Endothelial cell of umbilical vein (primary cell): ENCODE measurements at regions not wholly inside any gene's neighbourhood (a gene's known extent, or its start where the extent isn't known, plus 50 kb on each side); places are given as distances from the start of the nearest gene placed in this dataset.

ENCODE experiments used
- BruUV-seq: library from RNA; stranded (reverse); fragments of 400-500 nt; replicated peaks from 2 replicates; lab custom pipeline; 2021; lab: Mats Ljungman, UMichigan
- CTCF ChIA-PET: fragments of 300-600, 350-600 bp; sonication (Branson Sonifier 250); formaldehyde crosslinking; loops from one replicate; lab custom pipeline; 2021; ENCODE audit warnings: antibody characterized with exemption, inconsistent platforms; lab: Charles Lee
- POLR2A ChIA-PET: fragments of 300-600, 350-600 bp; sonication (Branson Sonifier 250); formaldehyde crosslinking; loops from one replicate; lab custom pipeline; 2021; ENCODE audit warnings: antibody characterized with exemption, inconsistent platforms; lab: Charles Lee
- DNase-seq: peaks from one replicate; pipeline ENCODE4 v3.0.0-alpha.2; 2011; ENCODE audit warnings: low read depth, low spot score
- FAIRE-seq: peaks from 2 replicates; lab custom pipeline; 2011; peaks lifted over from hg19 to GRCh38; lab: Jason Lieb, UNC
- H2AFZ ChIP-seq: 2 replicates; pipeline ENCODE4 v1.6.0; 2012; ENCODE audit warnings: low read depth, low read length, control low read depth, inconsistent platforms
- H3K27ac ChIP-seq: 2 replicates; pipeline ENCODE4 v1.5.1; 2011; ENCODE audit warnings: low read depth, mild to moderate bottlenecking, control low read depth, low read length, moderate library complexity; ENCODE audit not compliant: insufficient read depth
- H3K27me3 ChIP-seq, 2 experiments: 2 replicates each; pipeline versions ENCODE4 v1.6.0 to v1.6.1; 2011; ENCODE audit warnings: low read length in 2 of 2, mixed read lengths in 1 of 2; ENCODE audit not compliant: control insufficient read depth in 2 of 2, insufficient read depth in 2 of 2
- H3K36me3 ChIP-seq, 2 experiments: 2 replicates in 1 of 2; 3 replicates in 1 of 2; pipeline ENCODE4 v1.5.1; 2011; ENCODE audit warnings: low read length in 2 of 2, mild to moderate bottlenecking in 1 of 2, moderate library complexity in 1 of 2; ENCODE audit not compliant: control insufficient read depth in 2 of 2, insufficient read depth in 2 of 2; ENCODE audit errors: extremely low read depth in 1 of 2
- H3K4me1 ChIP-seq: 3 replicates; pipeline ENCODE4 v1.5.1; 2011; ENCODE audit warnings: mild to moderate bottlenecking, low read length; ENCODE audit not compliant: control insufficient read depth, insufficient read depth; ENCODE audit errors: extremely low read depth
- H3K4me2 ChIP-seq: 2 replicates; pipeline ENCODE4 v1.6.1; 2011; ENCODE audit warnings: low read length, control low read depth, mixed read lengths; ENCODE audit not compliant: insufficient read depth
- H3K4me3 ChIP-seq, 3 experiments: fragments of 200-600 bp in 1 of 3; sonication (generic), shearing (Covaris generic) in 1 of 3; replicated peaks in 1 of 3; 2 replicates each; pipeline ENCODE4 v1.5.1; 2011 to 2016; ENCODE audit warnings: control low read depth in 3 of 3, low read length in 3 of 3, mild to moderate bottlenecking in 2 of 3, inconsistent platforms in 1 of 3, low read depth in 1 of 3, moderate library complexity in 1 of 3; ENCODE audit not compliant: insufficient read depth in 1 of 3
- H3K79me2 ChIP-seq: 2 replicates; pipeline ENCODE4 v1.6.0; 2012; ENCODE audit warnings: low read length, inconsistent platforms; ENCODE audit not compliant: control insufficient read depth, insufficient read depth
- H3K9ac ChIP-seq: replicated peaks from 2 replicates; pipeline ENCODE3; 2011; ENCODE audit warnings: low read length, control low read depth; ENCODE audit not compliant: insufficient read depth; ENCODE audit errors: extremely low read depth
- H3K9me1 ChIP-seq: replicated peaks from 3 replicates; pipeline ENCODE4 v1.6.0; 2011; ENCODE audit warnings: mild to moderate bottlenecking, low read length; ENCODE audit not compliant: control insufficient read depth, insufficient read depth; ENCODE audit errors: extremely low read depth
- H3K9me3 ChIP-seq: replicated peaks from 2 replicates; pipeline ENCODE4 v1.5.1; 2012; ENCODE audit warnings: low read length, inconsistent platforms; ENCODE audit not compliant: control insufficient read depth, insufficient read depth
- H4K20me1 ChIP-seq: replicated peaks from 2 replicates; pipeline ENCODE3; 2011; ENCODE audit warnings: mild to moderate bottlenecking, low read length; ENCODE audit not compliant: control insufficient read depth, insufficient read depth; ENCODE audit errors: extremely low read depth
- EZH2 ChIP-seq: IDR thresholded peaks from 2 replicates; pipeline ENCODE4 v1.6.1; 2012; ENCODE audit warnings: borderline replicate concordance, low read depth, mild to moderate bottlenecking, moderate library complexity, low read length, inconsistent platforms; ENCODE audit not compliant: severe bottlenecking
- FOS ChIP-seq: IDR thresholded peaks from 2 replicates; pipeline ENCODE4 v1.6.1; 2011; ENCODE audit warnings: mild to moderate bottlenecking, low read length, moderate library complexity, borderline replicate concordance; ENCODE audit not compliant: insufficient read depth
- GATA2 ChIP-seq: IDR thresholded peaks from 2 replicates; pipeline ENCODE4 v1.7.0; 2011; ENCODE audit warnings: low read depth, mild to moderate bottlenecking, moderate library complexity, mixed read lengths, low read length; ENCODE audit not compliant: insufficient read length, insufficient read depth
- JUN ChIP-seq: IDR thresholded peaks from 2 replicates; pipeline ENCODE4 v1.6.1; 2011; ENCODE audit warnings: borderline replicate concordance, low read depth; ENCODE audit not compliant: insufficient read length, insufficient read depth
- MYC ChIP-seq: IDR thresholded peaks from one replicate; pipeline ENCODE4 v1.6.1; 2011; ENCODE audit warnings: mild to moderate bottlenecking, low read depth, low read length
- POLR2A ChIP-seq: IDR thresholded peaks from 2 replicates; pipeline ENCODE4 v1.6.1; 2012; ENCODE audit warnings: low read depth, mild to moderate bottlenecking, control low read depth, low read length
- POLR2AphosphoS5 ChIP-seq: IDR thresholded peaks from 2 replicates; pipeline ENCODE4 v1.6.1; 2012; ENCODE audit warnings: low read depth, mild to moderate bottlenecking, control low read depth, low read length, moderate library complexity; ENCODE audit not compliant: insufficient read depth
- dilution Hi-C: fragments of 300-500 bp; cut with MboI; formaldehyde crosslinking; loops from one replicate; pipeline ENCODE4 v1.15.0; 2019; ENCODE audit warnings: low sequenced_read_pairs; ENCODE audit not compliant: extremely low pct_ligation_motif_present
- intact Hi-C: fragments of 100-400 bp; cut with micrococcal nuclease; formaldehyde crosslinking; loops from one replicate; pipeline ENCODE4 v1.10.0; 2022
- TF ChIP-seq, protein P1 (sequence below), 2 donors: IDR thresholded peaks; 1 replicate in 1 of 2; 2 replicates in 1 of 2; pipeline ENCODE4 v1.5.1; 2011; ENCODE audit warnings: low read length in 2 of 2, mild to moderate bottlenecking in 2 of 2, moderate library complexity in 2 of 2, control low read depth in 1 of 2, inconsistent platforms in 1 of 2, low read depth in 1 of 2; ENCODE audit not compliant: insufficient read depth in 1 of 2; ENCODE audit errors: extremely low read depth in 1 of 2
- TF ChIP-seq, protein P2 (sequence below): IDR thresholded peaks from 2 replicates; pipeline ENCODE4 v1.6.1; 2011; ENCODE audit not compliant: insufficient read depth, insufficient read length

DNA sequence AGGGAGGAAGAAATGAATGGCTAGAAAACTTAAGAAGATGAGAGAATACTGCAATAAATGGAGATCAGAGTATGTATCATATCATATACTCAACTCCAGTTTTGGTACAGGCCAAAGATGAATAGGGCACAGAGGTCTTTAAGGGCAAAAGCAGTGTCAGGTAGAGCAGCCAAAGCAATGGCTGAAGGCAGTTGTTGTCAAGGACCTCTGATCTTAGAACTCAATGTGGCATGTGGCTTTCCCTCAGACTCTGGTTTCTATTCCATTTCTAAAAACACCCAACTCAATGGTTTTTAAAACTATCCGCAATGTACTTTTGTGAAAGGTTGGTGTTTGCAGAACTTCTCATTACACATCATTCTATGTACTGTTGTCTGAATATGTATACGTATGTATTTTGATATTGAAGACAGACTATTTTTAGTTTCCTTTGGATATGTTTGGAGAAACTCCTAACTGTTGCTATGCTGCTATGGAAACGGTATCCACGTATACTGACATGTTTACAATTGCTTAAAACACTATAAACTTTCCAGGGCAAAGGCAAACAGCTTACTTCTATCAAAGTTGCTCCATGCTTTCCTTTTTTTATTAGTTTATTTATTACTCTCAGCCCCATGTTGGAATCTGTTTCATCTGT is 58.1 kb upstream of the PELI1 start:
- H3K9ac ChIP-seq = no peak overlapping the region
- H3K36me3 ChIP-seq = no peaks in the 10 kb centered on the region
- intact Hi-C loops (no loop called here), dilution Hi-C loops (no loop called here)
- no peak overlapping the region for H2AFZ ChIP-seq
- peak; percentile 13 for DNase-seq
- no peaks in the 10 kb centered on the region for H3K9me3 ChIP-seq
- H4K20me1 ChIP-seq = no peaks in the 10 kb centered on the region
- H3K79me2 ChIP-seq = no peaks in the 10 kb centered on the region
- no peaks in the 10 kb centered on the region for H3K4me1 ChIP-seq
- H3K9me1 ChIP-seq = no peaks in the 10 kb centered on the region
- no peak overlapping the region for H3K4me3 ChIP-seq
- TF ChIP-seq POLR2A (no peak), POLR2AphosphoS5 (no peak), GATA2 (no peak), EZH2 (no peak), FOS (no peak), JUN (no peak), MYC (no peak)
- TF ChIP-seq, protein P1, sequence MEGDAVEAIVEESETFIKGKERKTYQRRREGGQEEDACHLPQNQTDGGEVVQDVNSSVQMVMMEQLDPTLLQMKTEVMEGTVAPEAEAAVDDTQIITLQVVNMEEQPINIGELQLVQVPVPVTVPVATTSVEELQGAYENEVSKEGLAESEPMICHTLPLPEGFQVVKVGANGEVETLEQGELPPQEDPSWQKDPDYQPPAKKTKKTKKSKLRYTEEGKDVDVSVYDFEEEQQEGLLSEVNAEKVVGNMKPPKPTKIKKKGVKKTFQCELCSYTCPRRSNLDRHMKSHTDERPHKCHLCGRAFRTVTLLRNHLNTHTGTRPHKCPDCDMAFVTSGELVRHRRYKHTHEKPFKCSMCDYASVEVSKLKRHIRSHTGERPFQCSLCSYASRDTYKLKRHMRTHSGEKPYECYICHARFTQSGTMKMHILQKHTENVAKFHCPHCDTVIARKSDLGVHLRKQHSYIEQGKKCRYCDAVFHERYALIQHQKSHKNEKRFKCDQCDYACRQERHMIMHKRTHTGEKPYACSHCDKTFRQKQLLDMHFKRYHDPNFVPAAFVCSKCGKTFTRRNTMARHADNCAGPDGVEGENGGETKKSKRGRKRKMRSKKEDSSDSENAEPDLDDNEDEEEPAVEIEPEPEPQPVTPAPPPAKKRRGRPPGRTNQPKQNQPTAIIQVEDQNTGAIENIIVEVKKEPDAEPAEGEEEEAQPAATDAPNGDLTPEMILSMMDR (IDR thresholded peaks at IDR 0.05; ENCODE audit: extremely low read depth in 1 of 2, insufficient read depth in 1 of 2, low read depth in 1 of 2, low read length in 2 of 2) = no peak
- TF ChIP-seq, protein P2, sequence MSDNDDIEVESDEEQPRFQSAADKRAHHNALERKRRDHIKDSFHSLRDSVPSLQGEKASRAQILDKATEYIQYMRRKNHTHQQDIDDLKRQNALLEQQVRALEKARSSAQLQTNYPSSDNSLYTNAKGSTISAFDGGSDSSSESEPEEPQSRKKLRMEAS = no peak
- CTCF ChIA-PET = no interaction called here
- POLR2A ChIA-PET = interaction anchor here (0.7 kb wide), 1 partner anchor 89 kb away, joined by 11 read pairs; no protein-coding TSS in a partner anchor
- FAIRE-seq = no peak
- BruUV-seq = no TSS peak
- no peak overlapping the region for H3K27ac ChIP-seq
- H3K27me3 ChIP-seq = no peaks in the 10 kb centered on the region
- H3K4me2 ChIP-seq = no peak overlapping the region
